ENCODE measurements at regions not wholly inside any gene's neighbourhood (a gene's known extent, or its start where the extent isn't known, plus 50 kb on each side); places are given as distances from the start of the nearest gene placed in this dataset.

DNA sequence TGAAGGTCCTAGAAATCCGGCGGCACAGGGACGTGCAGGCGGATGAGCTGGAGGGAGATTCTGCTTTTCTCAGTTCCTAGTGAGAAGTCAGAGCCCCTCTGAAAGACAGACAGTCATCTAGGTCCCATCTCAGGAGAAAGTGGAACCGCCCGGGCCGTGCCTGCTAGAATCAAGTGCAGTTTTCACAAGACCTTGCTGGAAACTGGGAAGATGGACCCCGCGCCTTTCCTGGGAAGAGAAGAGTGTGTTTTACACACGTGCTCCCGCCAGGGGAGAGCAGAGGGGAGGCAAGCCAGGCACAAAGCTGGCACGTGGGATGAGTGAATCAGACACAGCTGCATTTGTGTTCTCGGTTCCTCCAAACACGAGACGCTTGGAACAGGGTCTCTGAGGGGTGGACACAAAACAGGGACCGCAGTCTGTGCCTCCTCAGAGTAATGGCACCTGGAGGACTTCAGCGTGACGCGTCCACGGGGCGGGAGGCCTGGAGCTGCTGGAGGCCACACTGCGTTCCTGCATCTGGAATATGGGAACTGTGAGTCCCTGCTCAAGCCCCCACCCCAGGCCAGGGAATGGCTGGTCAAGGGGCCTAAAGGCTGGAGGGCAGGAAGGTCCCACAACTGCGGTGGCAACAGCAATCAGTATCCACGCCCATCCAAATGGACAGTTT is 218.3 kb downstream of the BRD1 start:
- FAIRE-seq (no peak), ATAC-seq (no peak), DNase-seq (ENCODE audit: low spot score) (no peak)
- no peaks in the 10 kb centered on the region for H3K36me3 ChIP-seq (replicated peaks in 1 of 2; ENCODE audit: control insufficient read depth in 1 of 2, insufficient read depth in 2 of 2, low read length in 2 of 2)
- intact Hi-C loops (cut with micrococcal nuclease; ENCODE audit: unreplicated experiment) (no loop called here), in situ Hi-C loops (cut with HindIII; ENCODE audit: extremely low pct_ligation_motif_present, low pct_unique_long_range_greater_than_20kb) (no loop called here)
- no peaks in the 10 kb centered on the region for H3K79me2 ChIP-seq (ENCODE audit: insufficient read depth, low read length)
- H3K27ac ChIP-seq (ENCODE audit: extremely low read length, insufficient read depth, low read length): no peak overlapping the region
- no peak overlapping the region for H2AFZ ChIP-seq (ENCODE audit: low read length)
- CTCF ChIA-PET (ENCODE audit: low intra/inter-chr PET ratio, low total read pairs): no interaction called here
- POLR2A ChIA-PET: no interaction called here
- peaks cover 1 to 34% of the 10 kb centered on the region in 2 experiments for H3K27me3 ChIP-seq (ENCODE audit: control insufficient read depth in 1 of 2, insufficient read depth in 2 of 2, low read length in 2 of 2)
- BruUV-seq (replicated peaks): no TSS peak
- H3K4me2 ChIP-seq (ENCODE audit: low read depth, low read length): no peak overlapping the region
- no peak for TF ChIP-seq RFXAP (CRISPR knock-in tag; IDR thresholded peaks at IDR 0.05; ENCODE audit: borderline replicate concordance)
- TF ChIP-seq, protein P1, sequence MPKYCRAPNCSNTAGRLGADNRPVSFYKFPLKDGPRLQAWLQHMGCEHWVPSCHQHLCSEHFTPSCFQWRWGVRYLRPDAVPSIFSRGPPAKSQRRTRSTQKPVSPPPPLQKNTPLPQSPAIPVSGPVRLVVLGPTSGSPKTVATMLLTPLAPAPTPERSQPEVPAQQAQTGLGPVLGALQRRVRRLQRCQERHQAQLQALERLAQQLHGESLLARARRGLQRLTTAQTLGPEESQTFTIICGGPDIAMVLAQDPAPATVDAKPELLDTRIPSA (CRISPR knock-in tag; IDR thresholded peaks at IDR 0.05; ENCODE audit: borderline replicate concordance): no peak
- no peak for TF ChIP-seq ZNF720 (CRISPR knock-in tag; IDR thresholded peaks at IDR 0.05)
- TF ChIP-seq SIN3B (IDR thresholded peaks at IDR 0.05; ENCODE audit: low read length): no peak
- TF ChIP-seq, protein P2, sequence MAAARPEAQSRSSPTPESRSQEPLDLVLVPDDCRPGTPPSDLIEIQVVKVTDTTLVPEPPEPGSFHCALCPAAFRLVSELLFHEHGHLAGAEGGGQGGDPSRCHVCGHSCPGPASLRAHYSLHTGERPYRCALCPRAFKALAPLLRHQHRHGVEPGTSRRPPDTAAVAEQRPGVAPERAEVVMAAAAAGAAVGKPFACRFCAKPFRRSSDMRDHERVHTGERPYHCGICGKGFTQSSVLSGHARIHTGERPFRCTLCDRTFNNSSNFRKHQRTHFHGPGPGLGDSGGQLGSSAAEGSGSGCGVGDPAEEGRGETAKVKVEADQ (CRISPR knock-in tag; IDR thresholded peaks at IDR 0.05; ENCODE audit: borderline replicate concordance): no peak
- H3K9me3 ChIP-seq (ENCODE audit: low read length): peaks cover 16% of the 10 kb centered on the region; the same call in 1 of the 2 replicates
- no peak overlapping the region for H3K9ac ChIP-seq (ENCODE audit: insufficient read depth, low read depth, low read length)
- H4K20me1 ChIP-seq (ENCODE audit: insufficient read depth, low read length): no peaks in the 10 kb centered on the region
- H3K4me3 ChIP-seq (replicated peaks in 1 of 3; ENCODE audit: insufficient read depth in 1 of 3, low read depth in 2 of 3, low read length in 3 of 3): no peak overlapping the region
- H3K4me1 ChIP-seq (ENCODE audit: insufficient read depth, low read length): no peaks in the 10 kb centered on the region
- 39% methylated on average over 12 of the region's 24 CpGs for WGBS (ENCODE audit: low lambda C conversion rate)

DNA sequence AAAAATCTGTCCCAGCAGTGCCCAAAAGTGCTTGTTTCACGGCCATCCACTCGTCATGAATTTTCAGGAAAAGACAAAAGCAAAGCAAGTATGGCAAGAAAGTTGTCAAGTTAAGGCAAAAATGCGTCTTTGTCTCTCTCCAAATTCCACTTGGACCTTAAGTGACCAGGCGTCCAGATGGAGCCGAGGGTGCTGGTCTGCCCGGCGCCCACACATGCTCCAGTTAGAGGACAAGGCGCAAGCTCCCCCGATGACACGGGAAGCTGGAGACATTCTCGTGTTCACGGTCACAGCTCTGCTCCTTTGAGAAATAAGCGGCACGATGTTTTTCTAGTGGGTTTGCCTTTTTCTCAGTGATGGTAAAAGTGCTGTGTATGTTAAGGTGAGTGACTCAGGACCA is 219.0 kb downstream of the BRD1 start:
- Histone ChIP-seq H3K27me3 (ENCODE audit: control insufficient read depth in 1 of 2, insufficient read depth in 2 of 2, low read length in 2 of 2) (peaks cover 1 to 28% of the 10 kb centered on the region in 2 experiments), H4K20me1 (ENCODE audit: insufficient read depth, low read length) (no peaks in the 10 kb centered on the region), H3K9ac (ENCODE audit: insufficient read depth, low read depth, low read length) (no peak overlapping the region), H2AFZ (ENCODE audit: low read length) (no peak overlapping the region), H3K79me2 (ENCODE audit: insufficient read depth, low read length) (no peaks in the 10 kb centered on the region), H3K4me2 (ENCODE audit: low read depth, low read length) (no peak overlapping the region), H3K4me1 (ENCODE audit: insufficient read depth, low read length) (no peaks in the 10 kb centered on the region), H3K4me3 (replicated peaks in 1 of 3; ENCODE audit: insufficient read depth in 1 of 3, low read depth in 2 of 3, low read length in 3 of 3) (no peak overlapping the region), H3K36me3 (replicated peaks in 1 of 2; ENCODE audit: control insufficient read depth in 1 of 2, insufficient read depth in 2 of 2, low read length in 2 of 2) (no peaks in the 10 kb centered on the region), H3K27ac (ENCODE audit: extremely low read length, insufficient read depth, low read length) (no peak overlapping the region), H3K9me3 (ENCODE audit: low read length) (peaks cover 16% of the 10 kb centered on the region; the same call in 1 of the 2 replicates)
- POLR2A ChIA-PET: no interaction called here
- DNase-seq (ENCODE audit: low spot score) (no peak), ATAC-seq (no peak), FAIRE-seq (no peak)
- in situ Hi-C loops (cut with HindIII; ENCODE audit: extremely low pct_ligation_motif_present, low pct_unique_long_range_greater_than_20kb): no loop called here
- intact Hi-C loops (cut with micrococcal nuclease; ENCODE audit: unreplicated experiment): no loop called here
- 6% methylated on average over 3 of the region's 14 CpGs for WGBS (ENCODE audit: low lambda C conversion rate)
- BruUV-seq (replicated peaks): no TSS peak
- CTCF ChIA-PET (ENCODE audit: low intra/inter-chr PET ratio, low total read pairs): no interaction called here
- TF ChIP-seq ZNF337 (CRISPR knock-in tag; IDR thresholded peaks at IDR 0.05; ENCODE audit: borderline replicate concordance, low read depth) (no peak), SYNCRIP (IDR thresholded peaks at IDR 0.05; ENCODE audit: insufficient read depth, low read depth, low read length) (no peak), ZSCAN20 (CRISPR knock-in tag; IDR thresholded peaks at IDR 0.05; ENCODE audit: borderline replicate concordance) (no peak), GTF2F1 (IDR thresholded peaks at IDR 0.05; ENCODE audit: low read length) (no peak), MIXL1 (CRISPR knock-in tag; IDR thresholded peaks at IDR 0.05) (no peak), ZNF883 (CRISPR knock-in tag; IDR thresholded peaks at IDR 0.05; ENCODE audit: not compliant biosample characterization) (no peak), JUND (CRISPR knock-in tag; IDR thresholded peaks at IDR 0.05) (no peak), KDM2A (CRISPR knock-in tag; IDR thresholded peaks at IDR 0.05; ENCODE audit: borderline replicate concordance, low read depth) (no peak), ZNF839 (CRISPR knock-in tag; IDR thresholded peaks at IDR 0.05; ENCODE audit: borderline replicate concordance) (no peak), ZNF629 (CRISPR knock-in tag; conservative IDR thresholded peaks at IDR 0.05) (no peak)

All from HepG2 (cell line).